Stomach (tissue), 8 donors: ENCODE measurements at regions not wholly inside any gene's neighbourhood (a gene's known extent, or its start where the extent isn't known, plus 50 kb on each side); places are given as distances from the start of the nearest gene placed in this dataset.

Experiments used
- DNase-seq, 2 donors: peaks; one replicate each; pipeline versions ENCODE4 v3.0.0 to v3.0.0-alpha.2; 2013 to 2019
- H3K27ac ChIP-seq, 5 donors: fragments of 200-600 bp in 4 of 5; sonication (generic) in 4 of 5; one replicate each; pipeline ENCODE4 v1.5.1; 2013 to 2019; ENCODE audit warnings: mild to moderate bottlenecking in 1 of 5, moderate library complexity in 1 of 5
- H3K27me3 ChIP-seq, 3 donors: fragments of 200-600 bp; sonication (generic); one replicate each; pipeline ENCODE4 v1.5.1; 2017 to 2019; ENCODE audit warnings: mixed run types in 1 of 3
- H3K36me3 ChIP-seq, 4 donors: fragments of 200-600 bp; sonication (generic); 1 replicate in 3 of 4; 2 replicates in 1 of 4; pipeline ENCODE4 v1.5.1; 2016 to 2019
- H3K4me1 ChIP-seq, 4 donors: fragments of 200-600 bp; sonication (generic); one replicate each; pipeline ENCODE4 v1.5.1; 2016 to 2019
- H3K4me3 ChIP-seq, 4 donors: fragments of 200-600 bp; sonication (generic) in 3 of 4; one replicate each; pipeline ENCODE4 v1.5.1; 2016 to 2019; ENCODE audit warnings: mild to moderate bottlenecking in 1 of 4
- H3K9me3 ChIP-seq, 4 donors: fragments of 200-600 bp; sonication (generic); one replicate each; pipeline ENCODE4 v1.5.1; 2016 to 2019
- CTCF ChIP-seq, 7 experiments: fragments of 450-650 bp in 4 of 7; fragments of 200-600 bp in 3 of 7; sonication (generic) in 3 of 7; IDR thresholded peaks; one replicate each; pipeline ENCODE4 v1.5.1; 2016 to 2019; ENCODE audit warnings: antibody characterized with exemption in 7 of 7, control low read depth in 2 of 7, mild to moderate bottlenecking in 1 of 7
- EP300 ChIP-seq: sonication (generic); formaldehyde crosslinking; IDR thresholded peaks from one replicate; pipeline ENCODE4 v1.6.1; 2017; ENCODE audit warnings: antibody characterized with exemption
- POLR2A ChIP-seq, 4 donors: fragments of 450-650 bp; IDR thresholded peaks; one replicate each; pipeline ENCODE4 v1.6.1; 2016; ENCODE audit warnings: antibody characterized with exemption in 4 of 4, control low read depth in 2 of 4, mild to moderate bottlenecking in 1 of 4, moderate library complexity in 1 of 4
- POLR2AphosphoS5 ChIP-seq, 3 donors: sonication (generic); formaldehyde crosslinking; IDR thresholded peaks; one replicate each; pipeline ENCODE4 v1.6.1; 2016; ENCODE audit warnings: antibody characterized with exemption in 3 of 3
- WGBS, 5 donors: extraction: QIAGEN DNeasy Blood & Tissue Kit in 3 of 5; methylation state at CpG; one replicate each; pipeline versions ENCODE4 v1.1.5 to v1.1.7; 2013 to 2018; 5-methylcytosine and 5-hydroxymethylcytosine counted together
- intact Hi-C: fragments of 100-400 bp; cut with DNase I; formaldehyde crosslinking; loops from one replicate; pipeline ENCODE4 v1.15.1; 2023; ENCODE audit warnings: low total_unique reads
- donor health status: healthy with polysubstance abuse.
- donor health status: Bipolar disorder and iron deficiency.
- donor health status: healthy.

GRCh38 chr3:65112751-65113300, 425.0 kb upstream of the ADAMTS9 start:
- Histone ChIP-seq H3K4me3 (no peak overlapping the region), H3K27ac (no peak overlapping the region), H3K4me1 (no peaks in the 10 kb centered on the region), H3K36me3 (no peaks in the 10 kb centered on the region), H3K9me3 (no peaks in the 10 kb centered on the region), H3K27me3 (no peaks in the 10 kb centered on the region)
- WGBS, 5 donors, result 76 to 91% (median 86%) methylated on average over 6 of the region's 6 CpGs
- peak in 1 of 2 donors; percentile 21 for DNase-seq
- TF ChIP-seq POLR2A (IDR thresholded peaks at IDR 0.05) (no peak), CTCF (IDR thresholded peaks at IDR 0.05) (no peak), EP300 (no peak), POLR2AphosphoS5 (IDR thresholded peaks at IDR 0.05) (no peak)
- intact Hi-C loops, result no loop called here

GRCh38 chr3:65110661-65111060, 422.9 kb upstream of the ADAMTS9 start:
- WGBS, 5 donors, result 74 to 88% (median 84%) methylated on average over 2 of the region's 2 CpGs
- Histone ChIP-seq H3K27me3 (no peaks in the 10 kb centered on the region), H3K4me1 (no peaks in the 10 kb centered on the region), H3K4me3 (no peak overlapping the region), H3K36me3 (no peaks in the 10 kb centered on the region), H3K27ac (no peak overlapping the region), H3K9me3 (no peaks in the 10 kb centered on the region)
- TF ChIP-seq EP300 (no peak), POLR2A (IDR thresholded peaks at IDR 0.05) (no peak), POLR2AphosphoS5 (IDR thresholded peaks at IDR 0.05) (no peak), CTCF (IDR thresholded peaks at IDR 0.05) (no peak)
- no peak for DNase-seq
- intact Hi-C loops, result no loop called here

GRCh38 chr3:65109966-65110500, 422.2 kb upstream of the ADAMTS9 start:
- intact Hi-C loops, result no loop called here
- no peaks in the 10 kb centered on the region for H3K4me1 ChIP-seq
- no peak for TF ChIP-seq POLR2A (IDR thresholded peaks at IDR 0.05)
- TF ChIP-seq EP300, result no peak
- no peak for TF ChIP-seq POLR2AphosphoS5 (IDR thresholded peaks at IDR 0.05)
- no peak for TF ChIP-seq CTCF (IDR thresholded peaks at IDR 0.05)
- no peak overlapping the region for H3K27ac ChIP-seq
- no peaks in the 10 kb centered on the region for H3K27me3 ChIP-seq
- no peak overlapping the region for H3K4me3 ChIP-seq
- DNase-seq, result peak in 1 of 2 donors; percentile 7
- no peaks in the 10 kb centered on the region for H3K36me3 ChIP-seq
- no peaks in the 10 kb centered on the region for H3K9me3 ChIP-seq

GRCh38 chr3:65107174-65107573, 419.4 kb upstream of the ADAMTS9 start:
- Histone ChIP-seq H3K36me3 (no peaks in the 10 kb centered on the region), H3K4me1 (no peaks in the 10 kb centered on the region), H3K9me3 (no peaks in the 10 kb centered on the region), H3K27ac (no peak overlapping the region), H3K4me3 (no peak overlapping the region), H3K27me3 (no peaks in the 10 kb centered on the region)
- WGBS, 5 donors, result 24 to 40% (median 35%) methylated on average over 5 of the region's 5 CpGs
- intact Hi-C loops, result no loop called here
- no peak for TF ChIP-seq POLR2AphosphoS5 (IDR thresholded peaks at IDR 0.05)
- TF ChIP-seq POLR2A (IDR thresholded peaks at IDR 0.05), result no peak
- no peak for TF ChIP-seq EP300
- no peak for TF ChIP-seq CTCF (IDR thresholded peaks at IDR 0.05)
- peak in 1 of 2 donors; percentile 20 for DNase-seq
